ENCODE measurements at regions not wholly inside any gene's neighbourhood (a gene's known extent, or its start where the extent isn't known, plus 50 kb on each side); places are given as distances from the start of the nearest gene placed in this dataset.

GRCh38 chr20:59398537-59399205 is 98.3 kb downstream of the EDN3 start:
- no peak overlapping the region for H3K4me3 ChIP-seq (ENCODE audit: low read length)
- H3K27me3 ChIP-seq (ENCODE audit: control insufficient read depth in 2 of 2, insufficient read depth in 2 of 2, low read length in 2 of 2) = no peaks in the 10 kb centered on the region
- H3K27me3 Mint-ChIP-seq = peaks cover 0 to 6% (median 0%) of the 10 kb centered on the region in 5 donors
- intact Hi-C loops (cut with micrococcal nuclease) = no loop called here
- H3K36me3 Mint-ChIP-seq = no peaks in the 10 kb centered on the region
- H3K4me1 ChIP-seq (ENCODE audit: control insufficient read depth in 2 of 2, insufficient read depth in 2 of 2, low read length in 2 of 2) = peaks cover 12 to 29% of the 10 kb centered on the region in 2 donors
- no peaks in the 10 kb centered on the region for H3K9me3 ChIP-seq (ENCODE audit: control insufficient read depth in 2 of 3, low read length in 3 of 3)
- H3K4me3 Mint-ChIP-seq = no peak overlapping the region
- no peak for ATAC-seq
- ChIA-PET POLR2A (no interaction called here), CTCF (no interaction called here)
- peaks cover 0 to 4% (median 0%) of the 10 kb centered on the region in 7 donors for H3K4me1 Mint-ChIP-seq
- H3K27ac Mint-ChIP-seq = no peak overlapping the region
- DNase-seq = no peak
- no peaks in the 10 kb centered on the region for H3K36me3 ChIP-seq (ENCODE audit: control insufficient read depth in 2 of 3, insufficient read depth in 3 of 3, low read length in 3 of 3)
- no peak overlapping the region for H3K27ac ChIP-seq (ENCODE audit: low read depth, low read length)
- no peaks in the 10 kb centered on the region for H3K9me3 Mint-ChIP-seq

- H3K27me3 Mint-ChIP-seq = peaks cover 0 to 10% (median 0%) of the 10 kb centered on the region in 5 donors
- DNase-seq (no peak), ATAC-seq (no peak)
- no peaks in the 10 kb centered on the region for H3K9me3 ChIP-seq (ENCODE audit: control insufficient read depth in 2 of 3, low read length in 3 of 3)
- H3K4me1 Mint-ChIP-seq = peaks cover 0 to 4% (median 2%) of the 10 kb centered on the region in 7 donors
- intact Hi-C loops (cut with micrococcal nuclease) = loop anchor here in 1 of 2 donors (5.0 to 10.0 kb wide), 3 partner anchors 747 to 1165 kb away; partner anchors contain the start of genes STX16 and VAPB
- H3K4me3 ChIP-seq (ENCODE audit: low read length) = no peak overlapping the region
- no peak overlapping the region for H3K4me3 Mint-ChIP-seq
- no peak overlapping the region for H3K27ac Mint-ChIP-seq
- ChIA-PET CTCF (interaction anchor here (0.6 kb wide), 1 partner anchor 96 kb away, joined by 3 read pairs; no protein-coding TSS in a partner anchor), POLR2A (no interaction called here)
- no peak overlapping the region for H3K27ac ChIP-seq (ENCODE audit: low read depth, low read length)
- no peaks in the 10 kb centered on the region for H3K36me3 ChIP-seq (ENCODE audit: control insufficient read depth in 2 of 3, insufficient read depth in 3 of 3, low read length in 3 of 3)
- peaks cover 0 to 5% of the 10 kb centered on the region in 2 donors for H3K27me3 ChIP-seq (ENCODE audit: control insufficient read depth in 2 of 2, insufficient read depth in 2 of 2, low read length in 2 of 2)
- H3K9me3 Mint-ChIP-seq = no peaks in the 10 kb centered on the region
- peaks cover 12 to 35% of the 10 kb centered on the region in 2 donors for H3K4me1 ChIP-seq (ENCODE audit: control insufficient read depth in 2 of 2, insufficient read depth in 2 of 2, low read length in 2 of 2)
- no peaks in the 10 kb centered on the region for H3K36me3 Mint-ChIP-seq
Observed at GRCh38 chr20:59399426-59400099, 99.2 kb downstream of the EDN3 start.

DNA sequence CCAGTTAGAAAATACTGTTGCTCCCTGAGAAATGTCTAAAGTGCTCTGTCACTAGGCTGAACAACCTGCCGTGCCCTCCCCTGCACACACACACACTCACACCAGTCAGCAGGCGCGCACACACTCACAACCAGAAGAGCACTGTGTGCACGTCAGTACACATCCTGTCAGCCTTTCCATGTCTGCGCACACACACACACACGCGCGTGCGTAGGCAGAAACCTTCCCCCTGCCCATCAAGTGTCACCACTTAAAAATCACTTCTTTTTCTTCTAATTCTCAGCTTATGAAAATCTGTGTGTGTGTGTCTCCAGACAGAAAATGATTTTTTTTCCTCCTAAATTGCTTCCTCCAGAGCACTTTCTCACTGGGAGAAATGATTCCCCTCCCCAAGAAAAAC is 100.3 kb downstream of the EDN3 start:
- H3K9me3 ChIP-seq (ENCODE audit: control insufficient read depth in 2 of 3, low read length in 3 of 3) = no peaks in the 10 kb centered on the region
- H3K9me3 Mint-ChIP-seq = no peaks in the 10 kb centered on the region
- peaks cover 0 to 4% (median 2%) of the 10 kb centered on the region in 7 donors for H3K4me1 Mint-ChIP-seq
- no peak overlapping the region for H3K4me3 ChIP-seq (ENCODE audit: low read length)
- no peak overlapping the region for H3K27ac Mint-ChIP-seq
- H3K36me3 ChIP-seq (ENCODE audit: control insufficient read depth in 2 of 3, insufficient read depth in 3 of 3, low read length in 3 of 3) = no peaks in the 10 kb centered on the region
- intact Hi-C loops (cut with micrococcal nuclease) = loop anchor here in 1 of 2 donors (5.0 to 10.0 kb wide), 3 partner anchors 748 to 1166 kb away; partner anchors contain the start of genes STX16 and VAPB
- no peak overlapping the region for H3K4me3 Mint-ChIP-seq
- no peak overlapping the region for H3K27ac ChIP-seq (ENCODE audit: low read depth, low read length)
- ATAC-seq (peak; percentile 64), DNase-seq (peak in 7 of 9 donors; percentile 21 to 60 (median 35))
- H3K27me3 Mint-ChIP-seq = peaks cover 0 to 13% (median 3%) of the 10 kb centered on the region in 5 donors
- CTCF ChIA-PET = no interaction called here
- no peaks in the 10 kb centered on the region for H3K36me3 Mint-ChIP-seq
- H3K4me1 ChIP-seq (ENCODE audit: control insufficient read depth in 2 of 2, insufficient read depth in 2 of 2, low read length in 2 of 2) = peaks cover 12 to 35% of the 10 kb centered on the region in 2 donors
- H3K27me3 ChIP-seq (ENCODE audit: control insufficient read depth in 2 of 2, insufficient read depth in 2 of 2, low read length in 2 of 2) = peaks cover 0 to 7% of the 10 kb centered on the region in 2 donors
- POLR2A ChIA-PET = interaction anchor here (0.7 kb wide), 1 partner anchor 369 kb away, joined by 5 read pairs; the partner anchor contains the start of gene ATP5F1E

DNA sequence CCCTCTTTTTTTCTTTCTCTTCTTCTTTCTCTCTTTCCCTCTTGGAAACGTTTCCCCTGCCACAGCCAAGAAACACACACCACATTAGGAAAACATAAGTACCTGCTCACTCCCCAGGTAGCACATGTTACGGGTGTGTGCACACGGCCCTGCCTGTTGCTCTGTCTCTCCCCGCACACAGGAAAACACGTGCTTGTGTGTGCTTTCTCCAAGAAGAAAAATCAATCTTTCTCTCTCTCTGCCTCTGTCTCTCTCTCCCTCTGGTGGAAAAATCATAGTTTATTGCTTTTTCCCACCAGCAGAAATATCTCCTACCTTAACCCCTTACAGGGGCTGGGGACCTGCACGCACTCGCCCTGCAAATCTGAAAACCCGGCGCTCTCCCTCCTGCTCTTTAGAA is 102.3 kb downstream of the EDN3 start:
- peaks cover 0 to 18% (median 3%) of the 10 kb centered on the region in 5 donors for H3K27me3 Mint-ChIP-seq
- H3K4me3 Mint-ChIP-seq = no peak overlapping the region
- H3K4me1 Mint-ChIP-seq = peaks cover 0 to 4% (median 2%) of the 10 kb centered on the region in 7 donors
- ChIA-PET CTCF (interaction anchor here (0.7 to 1.6 kb wide), 8 partner anchors 17 to 746 kb away, joined by 3 to 5 read pairs (median 3); no protein-coding TSS in a partner anchor), POLR2A (interaction anchor here (0.5 to 1.0 kb wide), 2 partner anchors 16 to 281 kb away, joined by 3 read pairs; no protein-coding TSS in a partner anchor)
- H3K36me3 Mint-ChIP-seq = no peaks in the 10 kb centered on the region
- peaks cover 12 to 35% of the 10 kb centered on the region in 2 donors for H3K4me1 ChIP-seq (ENCODE audit: control insufficient read depth in 2 of 2, insufficient read depth in 2 of 2, low read length in 2 of 2)
- H3K27ac Mint-ChIP-seq = no peak overlapping the region
- H3K9me3 ChIP-seq (ENCODE audit: control insufficient read depth in 2 of 3, low read length in 3 of 3) = no peaks in the 10 kb centered on the region
- peak overlapping the region; percentile 41 for H3K27ac ChIP-seq (ENCODE audit: low read depth, low read length)
- ATAC-seq (no peak), DNase-seq (peak in 7 of 9 donors; percentile 18 to 47 (median 33))
- peak overlapping the region; percentile 53 for H3K4me3 ChIP-seq (ENCODE audit: low read length)
- intact Hi-C loops (cut with micrococcal nuclease) = loop anchor here (1.0 to 10.0 kb wide), 15 partner anchors 18 to 1168 kb away; partner anchors contain the start of genes ATP5F1E (in 1 of the 2), NPEPL1 (in 1 of the 2), STX16 (in 1 of the 2) and VAPB (in 1 of the 2)
- H3K9me3 Mint-ChIP-seq = no peaks in the 10 kb centered on the region
- H3K27me3 ChIP-seq (ENCODE audit: control insufficient read depth in 2 of 2, insufficient read depth in 2 of 2, low read length in 2 of 2) = peaks cover 0 to 7% of the 10 kb centered on the region in 2 donors
- H3K36me3 ChIP-seq (ENCODE audit: control insufficient read depth in 2 of 3, insufficient read depth in 3 of 3, low read length in 3 of 3) = no peaks in the 10 kb centered on the region

DNA sequence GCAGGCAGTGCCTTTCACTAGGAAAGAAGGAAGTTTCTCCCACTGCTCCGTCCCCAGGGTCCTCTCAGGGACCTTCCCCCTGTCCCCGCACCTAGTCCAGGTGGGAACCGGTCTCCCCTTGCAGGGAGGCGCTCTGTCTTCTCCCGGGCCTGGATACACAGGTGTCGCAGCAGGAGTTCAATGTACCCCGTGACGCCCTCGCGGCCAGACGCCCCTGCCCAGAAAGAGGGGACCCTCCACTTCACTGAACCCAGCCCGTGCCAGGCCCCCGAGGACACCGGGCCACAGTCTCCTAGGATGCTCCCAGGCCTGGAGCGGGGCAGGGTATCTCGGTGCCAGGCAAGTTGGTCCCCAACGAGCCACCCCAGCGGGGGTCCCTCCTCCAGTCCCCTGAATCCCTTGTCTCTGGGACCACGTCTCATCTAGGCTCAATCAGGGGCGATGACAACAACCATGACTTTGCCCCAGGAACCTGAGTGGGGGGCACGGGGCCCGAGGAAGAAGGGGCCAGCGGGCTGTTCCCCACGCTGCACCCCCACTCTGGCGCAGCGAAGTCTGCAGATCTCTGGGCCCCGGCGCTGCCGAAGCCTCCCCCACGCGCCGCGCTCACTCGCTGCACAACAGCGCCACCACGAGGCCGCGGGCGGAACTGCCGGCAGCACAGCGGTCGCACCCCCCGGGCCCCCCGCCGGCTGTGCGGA is 103.0 kb downstream of the EDN3 start:
- Histone ChIP-seq H3K36me3 (ENCODE audit: control insufficient read depth in 2 of 3, insufficient read depth in 3 of 3, low read length in 3 of 3) (no peaks in the 10 kb centered on the region), H3K4me1 (ENCODE audit: control insufficient read depth in 2 of 2, insufficient read depth in 2 of 2, low read length in 2 of 2) (peaks cover 12 to 35% of the 10 kb centered on the region in 2 donors), H3K4me3 (ENCODE audit: low read length) (peak overlapping the region; percentile 53), H3K27me3 (ENCODE audit: control insufficient read depth in 2 of 2, insufficient read depth in 2 of 2, low read length in 2 of 2) (peaks cover 0 to 7% of the 10 kb centered on the region in 2 donors), H3K9me3 (ENCODE audit: control insufficient read depth in 2 of 3, low read length in 3 of 3) (no peaks in the 10 kb centered on the region), H3K27ac (ENCODE audit: low read depth, low read length) (peak overlapping the region; percentile 41)
- ChIA-PET POLR2A (interaction anchor here (0.6 to 0.9 kb wide), 2 partner anchors 196 to 306 kb away, joined by 3 to 4 read pairs; no protein-coding TSS in a partner anchor), CTCF (interaction anchor here (0.7 to 1.7 kb wide), 17 partner anchors 18 to 539 kb away, joined by 3 to 9 read pairs (median 4); no protein-coding TSS in a partner anchor)
- no peaks in the 10 kb centered on the region for H3K9me3 Mint-ChIP-seq
- peak overlapping the region in 4 of 9 donors; percentile 49 to 94 (median 85) for H3K27ac Mint-ChIP-seq
- H3K4me1 Mint-ChIP-seq = peaks cover 0 to 4% (median 2%) of the 10 kb centered on the region in 7 donors
- H3K4me3 Mint-ChIP-seq = peak overlapping the region in 1 of 10 donors; percentile 59
- intact Hi-C loops (cut with micrococcal nuclease) = loop anchor here (1.0 to 10.0 kb wide), 15 partner anchors 19 to 1169 kb away; partner anchors contain the start of genes ATP5F1E (in 1 of the 2), NPEPL1 (in 1 of the 2), STX16 (in 1 of the 2) and VAPB (in 1 of the 2)
- peak; percentile 65 to 91 (median 77) for DNase-seq
- H3K27me3 Mint-ChIP-seq = peaks cover 0 to 18% (median 3%) of the 10 kb centered on the region in 5 donors
- ATAC-seq = peak; percentile 93
- no peaks in the 10 kb centered on the region for H3K36me3 Mint-ChIP-seq
